ENCODE measurements at regions not wholly inside any gene's neighbourhood (a gene's known extent, or its start where the extent isn't known, plus 50 kb on each side); places are given as distances from the start of the nearest gene placed in this dataset.

DNA sequence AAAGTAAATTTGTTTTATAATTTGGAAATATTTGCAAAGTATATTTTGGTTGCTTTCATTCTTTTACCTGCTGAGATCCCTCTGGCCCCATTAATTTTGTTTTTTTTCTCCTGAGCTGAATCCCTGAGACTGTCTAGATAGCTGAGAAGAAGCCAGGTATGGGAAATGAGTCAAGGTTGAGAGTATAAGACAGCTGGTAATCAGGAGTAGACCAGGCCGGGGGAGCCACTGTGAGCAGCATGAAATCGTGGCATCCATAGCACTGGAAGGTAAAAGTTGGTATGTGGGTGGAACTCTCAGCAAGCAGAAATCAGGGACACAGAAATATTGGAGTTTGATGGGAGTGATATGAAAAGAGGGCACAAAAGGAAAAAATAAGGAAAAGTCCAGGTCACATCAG lies 164.5 kb downstream of the FHIP1A start:
- FAIRE-seq (no peak), DNase-seq (ENCODE audit: low spot score) (no peak), ATAC-seq (no peak)
- H3K4me2 ChIP-seq (ENCODE audit: low read depth, low read length): no peak overlapping the region
- no peak overlapping the region for H3K9ac ChIP-seq (ENCODE audit: insufficient read depth, low read depth, low read length)
- in situ Hi-C loops (cut with HindIII; ENCODE audit: extremely low pct_ligation_motif_present, low pct_unique_long_range_greater_than_20kb) (no loop called here), intact Hi-C loops (cut with micrococcal nuclease; ENCODE audit: unreplicated experiment) (no loop called here)
- 76% methylated on average over 2 of the region's 2 CpGs for WGBS (ENCODE audit: low lambda C conversion rate)
- H3K4me1 ChIP-seq (ENCODE audit: insufficient read depth, low read length): no peaks in the 10 kb centered on the region
- H3K27ac ChIP-seq (ENCODE audit: extremely low read length, insufficient read depth, low read length): no peak overlapping the region
- no peaks in the 10 kb centered on the region for H3K79me2 ChIP-seq (ENCODE audit: insufficient read depth, low read length)
- H2AFZ ChIP-seq (ENCODE audit: low read length): no peak overlapping the region
- CTCF ChIA-PET (ENCODE audit: low intra/inter-chr PET ratio, low total read pairs): no interaction called here
- H4K20me1 ChIP-seq (ENCODE audit: insufficient read depth, low read length): no peaks in the 10 kb centered on the region
- TF ChIP-seq, protein P1, sequence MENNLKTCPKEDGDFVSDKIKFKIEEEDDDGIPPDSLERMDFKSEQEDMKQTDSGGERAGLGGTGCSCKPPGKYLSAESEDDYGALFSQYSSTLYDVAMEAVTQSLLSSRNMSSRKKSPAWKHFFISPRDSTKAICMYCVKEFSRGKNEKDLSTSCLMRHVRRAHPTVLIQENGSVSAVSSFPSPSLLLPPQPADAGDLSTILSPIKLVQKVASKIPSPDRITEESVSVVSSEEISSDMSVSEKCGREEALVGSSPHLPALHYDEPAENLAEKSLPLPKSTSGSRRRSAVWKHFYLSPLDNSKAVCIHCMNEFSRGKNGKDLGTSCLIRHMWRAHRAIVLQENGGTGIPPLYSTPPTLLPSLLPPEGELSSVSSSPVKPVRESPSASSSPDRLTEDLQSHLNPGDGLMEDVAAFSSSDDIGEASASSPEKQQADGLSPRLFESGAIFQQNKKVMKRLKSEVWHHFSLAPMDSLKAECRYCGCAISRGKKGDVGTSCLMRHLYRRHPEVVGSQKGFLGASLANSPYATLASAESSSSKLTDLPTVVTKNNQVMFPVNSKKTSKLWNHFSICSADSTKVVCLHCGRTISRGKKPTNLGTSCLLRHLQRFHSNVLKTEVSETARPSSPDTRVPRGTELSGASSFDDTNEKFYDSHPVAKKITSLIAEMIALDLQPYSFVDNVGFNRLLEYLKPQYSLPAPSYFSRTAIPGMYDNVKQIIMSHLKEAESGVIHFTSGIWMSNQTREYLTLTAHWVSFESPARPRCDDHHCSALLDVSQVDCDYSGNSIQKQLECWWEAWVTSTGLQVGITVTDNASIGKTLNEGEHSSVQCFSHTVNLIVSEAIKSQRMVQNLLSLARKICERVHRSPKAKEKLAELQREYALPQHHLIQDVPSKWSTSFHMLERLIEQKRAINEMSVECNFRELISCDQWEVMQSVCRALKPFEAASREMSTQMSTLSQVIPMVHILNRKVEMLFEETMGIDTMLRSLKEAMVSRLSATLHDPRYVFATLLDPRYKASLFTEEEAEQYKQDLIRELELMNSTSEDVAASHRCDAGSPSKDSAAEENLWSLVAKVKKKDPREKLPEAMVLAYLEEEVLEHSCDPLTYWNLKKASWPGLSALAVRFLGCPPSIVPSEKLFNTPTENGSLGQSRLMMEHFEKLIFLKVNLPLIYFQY (CRISPR knock-in tag; IDR thresholded peaks at IDR 0.05; ENCODE audit: borderline replicate concordance): no peak
- TF ChIP-seq, protein P2, sequence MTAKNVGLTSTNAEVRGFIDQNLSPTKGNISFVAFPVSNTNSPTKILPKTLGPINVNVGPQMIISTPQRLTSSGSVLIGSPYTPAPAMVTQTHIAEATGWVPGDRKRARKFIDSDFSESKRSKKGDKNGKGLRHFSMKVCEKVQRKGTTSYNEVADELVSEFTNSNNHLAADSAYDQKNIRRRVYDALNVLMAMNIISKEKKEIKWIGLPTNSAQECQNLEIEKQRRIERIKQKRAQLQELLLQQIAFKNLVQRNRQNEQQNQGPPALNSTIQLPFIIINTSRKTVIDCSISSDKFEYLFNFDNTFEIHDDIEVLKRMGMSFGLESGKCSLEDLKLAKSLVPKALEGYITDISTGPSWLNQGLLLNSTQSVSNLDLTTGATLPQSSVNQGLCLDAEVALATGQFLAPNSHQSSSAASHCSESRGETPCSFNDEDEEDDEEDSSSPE (CRISPR knock-in tag; IDR thresholded peaks at IDR 0.05): no peak
- TF ChIP-seq, protein P3, sequence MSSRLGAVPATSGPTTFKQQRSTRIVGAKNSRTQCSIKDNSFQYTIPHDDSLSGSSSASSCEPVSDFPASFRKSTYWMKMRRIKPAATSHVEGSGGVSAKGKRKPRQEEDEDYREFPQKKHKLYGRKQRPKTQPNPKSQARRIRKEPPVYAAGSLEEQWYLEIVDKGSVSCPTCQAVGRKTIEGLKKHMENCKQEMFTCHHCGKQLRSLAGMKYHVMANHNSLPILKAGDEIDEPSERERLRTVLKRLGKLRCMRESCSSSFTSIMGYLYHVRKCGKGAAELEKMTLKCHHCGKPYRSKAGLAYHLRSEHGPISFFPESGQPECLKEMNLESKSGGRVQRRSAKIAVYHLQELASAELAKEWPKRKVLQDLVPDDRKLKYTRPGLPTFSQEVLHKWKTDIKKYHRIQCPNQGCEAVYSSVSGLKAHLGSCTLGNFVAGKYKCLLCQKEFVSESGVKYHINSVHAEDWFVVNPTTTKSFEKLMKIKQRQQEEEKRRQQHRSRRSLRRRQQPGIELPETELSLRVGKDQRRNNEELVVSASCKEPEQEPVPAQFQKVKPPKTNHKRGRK (CRISPR knock-in tag; IDR thresholded peaks at IDR 0.05): no peak
- TF ChIP-seq ZNF713 (CRISPR knock-in tag; IDR thresholded peaks at IDR 0.05): no peak
- TF ChIP-seq NR3C1 (CRISPR knock-in tag; IDR thresholded peaks at IDR 0.05): no peak
- TF ChIP-seq HNF4G (IDR thresholded peaks at IDR 0.05; ENCODE audit: borderline replicate concordance, low read depth, low read length): no peak
- TF ChIP-seq HNF4G (CRISPR knock-in tag; IDR thresholded peaks at IDR 0.05; ENCODE audit: borderline replicate concordance, low read depth): no peak
- no peak for TF ChIP-seq CC2D1A (CRISPR knock-in tag; IDR thresholded peaks at IDR 0.05)
- TF ChIP-seq RFX3 (CRISPR knock-in tag; IDR thresholded peaks at IDR 0.05): no peak
- TF ChIP-seq RAD51 (IDR thresholded peaks at IDR 0.05; ENCODE audit: borderline replicate concordance): no peak
- TF ChIP-seq YEATS4 (CRISPR knock-in tag; IDR thresholded peaks at IDR 0.05; ENCODE audit: borderline replicate concordance): no peak
- TF ChIP-seq CBX2 (IDR thresholded peaks at IDR 0.05; ENCODE audit: low read depth, low read length): no peak
- TF ChIP-seq CBX2 (CRISPR knock-in tag; IDR thresholded peaks at IDR 0.05; ENCODE audit: low read depth): no peak
- TF ChIP-seq ATRX (CRISPR knock-in tag; IDR thresholded peaks at IDR 0.05; ENCODE audit: borderline replicate concordance): no peak
- TF ChIP-seq ZBTB8A (CRISPR knock-in tag; IDR thresholded peaks at IDR 0.05; ENCODE audit: borderline replicate concordance, low read depth): no peak
- TF ChIP-seq PCBP2 (optimal IDR thresholded peaks at IDR 0.05; ENCODE audit: low read depth, low read length, poor library complexity, severe bottlenecking): no peak
- TF ChIP-seq, protein P4, sequence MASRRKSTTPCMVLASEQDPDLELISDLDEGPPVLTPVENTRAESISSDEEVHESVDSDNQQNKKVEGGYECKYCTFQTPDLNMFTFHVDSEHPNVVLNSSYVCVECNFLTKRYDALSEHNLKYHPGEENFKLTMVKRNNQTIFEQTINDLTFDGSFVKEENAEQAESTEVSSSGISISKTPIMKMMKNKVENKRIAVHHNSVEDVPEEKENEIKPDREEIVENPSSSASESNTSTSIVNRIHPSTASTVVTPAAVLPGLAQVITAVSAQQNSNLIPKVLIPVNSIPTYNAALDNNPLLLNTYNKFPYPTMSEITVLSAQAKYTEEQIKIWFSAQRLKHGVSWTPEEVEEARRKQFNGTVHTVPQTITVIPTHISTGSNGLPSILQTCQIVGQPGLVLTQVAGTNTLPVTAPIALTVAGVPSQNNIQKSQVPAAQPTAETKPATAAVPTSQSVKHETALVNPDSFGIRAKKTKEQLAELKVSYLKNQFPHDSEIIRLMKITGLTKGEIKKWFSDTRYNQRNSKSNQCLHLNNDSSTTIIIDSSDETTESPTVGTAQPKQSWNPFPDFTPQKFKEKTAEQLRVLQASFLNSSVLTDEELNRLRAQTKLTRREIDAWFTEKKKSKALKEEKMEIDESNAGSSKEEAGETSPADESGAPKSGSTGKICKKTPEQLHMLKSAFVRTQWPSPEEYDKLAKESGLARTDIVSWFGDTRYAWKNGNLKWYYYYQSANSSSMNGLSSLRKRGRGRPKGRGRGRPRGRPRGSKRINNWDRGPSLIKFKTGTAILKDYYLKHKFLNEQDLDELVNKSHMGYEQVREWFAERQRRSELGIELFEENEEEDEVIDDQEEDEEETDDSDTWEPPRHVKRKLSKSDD (CRISPR knock-in tag; IDR thresholded peaks at IDR 0.05; ENCODE audit: low read depth): no peak
- TF ChIP-seq ZNF766 (CRISPR knock-in tag; IDR thresholded peaks at IDR 0.05; ENCODE audit: borderline replicate concordance): no peak
- no peaks in the 10 kb centered on the region for H3K9me3 ChIP-seq (ENCODE audit: low read length)
- H3K4me3 ChIP-seq (replicated peaks in 1 of 3; ENCODE audit: insufficient read depth in 1 of 3, low read depth in 2 of 3, low read length in 3 of 3): no peak overlapping the region
- H3K36me3 ChIP-seq (replicated peaks in 1 of 2; ENCODE audit: control insufficient read depth in 1 of 2, insufficient read depth in 2 of 2, low read length in 2 of 2): no peaks in the 10 kb centered on the region
- POLR2A ChIA-PET: no interaction called here
- no TSS peak for BruUV-seq (replicated peaks)
- no peaks in the 10 kb centered on the region for H3K27me3 ChIP-seq (ENCODE audit: control insufficient read depth in 1 of 2, insufficient read depth in 2 of 2, low read length in 2 of 2)
